ENCODE measurements at regions not wholly inside any gene's neighbourhood (a gene's known extent, or its start where the extent isn't known, plus 50 kb on each side); places are given as distances from the start of the nearest gene placed in this dataset.

DNA sequence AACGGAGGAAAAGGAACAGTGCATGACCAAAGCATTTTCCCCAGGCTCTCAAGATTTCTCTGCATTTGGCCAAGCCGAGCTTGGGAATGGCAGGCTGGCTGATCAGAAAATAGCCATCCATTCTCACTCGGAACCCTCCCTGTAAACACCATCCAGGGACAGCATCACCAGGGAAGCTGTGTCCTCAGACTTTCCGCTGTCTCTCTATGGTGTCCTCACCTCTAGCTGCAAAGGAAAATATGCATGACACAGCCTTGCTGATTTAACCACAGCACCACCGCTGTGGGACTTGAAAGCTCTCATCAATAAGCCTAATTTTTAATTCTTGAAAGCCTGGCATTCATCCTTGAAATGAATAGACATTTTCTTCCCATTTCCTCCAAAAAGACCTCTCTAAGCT is 311.7 kb downstream of the EIPR1 start:
- no peak for DNase-seq (ENCODE audit: low read depth)
- H3K4me3 ChIP-seq (ENCODE audit: low read depth, low read length): no peak overlapping the region
- no peaks in the 10 kb centered on the region for H3K36me3 ChIP-seq (ENCODE audit: control insufficient read depth, insufficient read depth, low read length)
- no peaks in the 10 kb centered on the region for H3K27me3 ChIP-seq (ENCODE audit: control insufficient read depth, insufficient read depth, low read length)
- TF ChIP-seq, protein P1, sequence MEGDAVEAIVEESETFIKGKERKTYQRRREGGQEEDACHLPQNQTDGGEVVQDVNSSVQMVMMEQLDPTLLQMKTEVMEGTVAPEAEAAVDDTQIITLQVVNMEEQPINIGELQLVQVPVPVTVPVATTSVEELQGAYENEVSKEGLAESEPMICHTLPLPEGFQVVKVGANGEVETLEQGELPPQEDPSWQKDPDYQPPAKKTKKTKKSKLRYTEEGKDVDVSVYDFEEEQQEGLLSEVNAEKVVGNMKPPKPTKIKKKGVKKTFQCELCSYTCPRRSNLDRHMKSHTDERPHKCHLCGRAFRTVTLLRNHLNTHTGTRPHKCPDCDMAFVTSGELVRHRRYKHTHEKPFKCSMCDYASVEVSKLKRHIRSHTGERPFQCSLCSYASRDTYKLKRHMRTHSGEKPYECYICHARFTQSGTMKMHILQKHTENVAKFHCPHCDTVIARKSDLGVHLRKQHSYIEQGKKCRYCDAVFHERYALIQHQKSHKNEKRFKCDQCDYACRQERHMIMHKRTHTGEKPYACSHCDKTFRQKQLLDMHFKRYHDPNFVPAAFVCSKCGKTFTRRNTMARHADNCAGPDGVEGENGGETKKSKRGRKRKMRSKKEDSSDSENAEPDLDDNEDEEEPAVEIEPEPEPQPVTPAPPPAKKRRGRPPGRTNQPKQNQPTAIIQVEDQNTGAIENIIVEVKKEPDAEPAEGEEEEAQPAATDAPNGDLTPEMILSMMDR (IDR thresholded peaks at IDR 0.05; ENCODE audit: insufficient read depth, low read length, poor library complexity, severe bottlenecking): no peak

DNA sequence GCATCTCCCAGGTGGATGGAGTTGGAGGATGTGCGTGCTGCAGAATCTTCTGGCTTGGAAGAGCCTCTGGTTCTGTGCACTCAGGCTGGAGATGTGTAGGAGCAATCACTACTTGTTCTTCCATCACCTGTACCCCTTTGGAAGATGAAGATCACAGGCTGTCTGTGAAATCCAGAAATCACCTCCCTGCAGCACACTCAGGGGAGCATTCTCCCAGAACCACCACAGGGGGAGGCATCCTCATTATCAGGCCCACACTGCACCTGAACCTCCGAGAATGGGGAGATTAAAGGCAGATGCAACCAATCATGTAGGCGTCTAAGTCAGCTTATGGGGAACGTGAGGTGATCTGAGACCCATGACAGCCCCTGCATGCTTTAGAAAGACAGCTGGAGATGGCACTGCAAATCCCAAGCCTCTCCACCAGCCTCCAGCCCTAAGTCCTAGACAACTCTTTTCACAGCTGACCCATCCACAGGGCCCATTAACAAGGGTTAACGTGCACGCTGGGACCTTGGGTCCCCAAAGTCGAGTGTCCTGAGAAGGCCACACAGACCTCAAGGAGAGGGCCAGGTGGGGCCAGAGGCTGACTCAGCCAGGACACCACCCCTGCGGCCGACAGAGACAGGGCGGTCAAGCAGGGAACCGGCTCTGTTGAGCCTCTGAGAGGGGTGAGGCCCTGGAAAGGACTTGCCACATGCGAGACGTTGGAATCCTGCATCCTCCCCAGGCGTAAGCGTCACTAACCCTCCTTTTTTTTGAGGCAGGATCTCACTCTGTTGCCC is 314.9 kb downstream of the EIPR1 start:
- no peak for DNase-seq (ENCODE audit: low read depth)
- Histone ChIP-seq H3K36me3 (ENCODE audit: control insufficient read depth, insufficient read depth, low read length) (no peaks in the 10 kb centered on the region), H3K4me3 (ENCODE audit: low read depth, low read length) (no peak overlapping the region), H3K27me3 (ENCODE audit: control insufficient read depth, insufficient read depth, low read length) (no peaks in the 10 kb centered on the region)
- TF ChIP-seq, protein P1 (IDR thresholded peaks at IDR 0.05; ENCODE audit: insufficient read depth, low read length, poor library complexity, severe bottlenecking): no peak

DNA sequence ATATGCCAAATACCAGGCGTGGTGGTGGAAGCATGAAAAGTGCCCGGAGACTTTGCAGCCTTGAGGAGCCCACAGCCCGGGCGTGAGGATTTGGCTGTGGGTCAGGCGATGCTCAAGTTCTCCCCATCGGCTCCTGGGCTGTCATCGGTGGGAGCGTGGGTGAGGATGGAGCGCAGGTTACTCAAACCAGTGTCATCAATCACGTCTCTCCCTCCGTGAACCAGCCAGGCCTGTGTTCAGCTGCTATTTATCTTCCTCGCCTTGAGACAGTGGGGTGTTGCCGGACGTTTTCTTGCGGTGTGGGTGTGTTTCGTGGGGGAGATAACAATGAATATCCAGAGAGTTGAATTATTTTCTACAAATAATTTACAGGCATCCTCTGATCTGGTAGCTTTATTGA is 317.6 kb downstream of the EIPR1 start:
- Histone ChIP-seq H3K27me3 (ENCODE audit: control insufficient read depth, insufficient read depth, low read length) (no peaks in the 10 kb centered on the region), H3K36me3 (ENCODE audit: control insufficient read depth, insufficient read depth, low read length) (no peaks in the 10 kb centered on the region), H3K4me3 (ENCODE audit: low read depth, low read length) (no peak overlapping the region)
- no peak for DNase-seq (ENCODE audit: low read depth)
- TF ChIP-seq, protein P1 (IDR thresholded peaks at IDR 0.05; ENCODE audit: insufficient read depth, low read length, poor library complexity, severe bottlenecking): no peak

DNA sequence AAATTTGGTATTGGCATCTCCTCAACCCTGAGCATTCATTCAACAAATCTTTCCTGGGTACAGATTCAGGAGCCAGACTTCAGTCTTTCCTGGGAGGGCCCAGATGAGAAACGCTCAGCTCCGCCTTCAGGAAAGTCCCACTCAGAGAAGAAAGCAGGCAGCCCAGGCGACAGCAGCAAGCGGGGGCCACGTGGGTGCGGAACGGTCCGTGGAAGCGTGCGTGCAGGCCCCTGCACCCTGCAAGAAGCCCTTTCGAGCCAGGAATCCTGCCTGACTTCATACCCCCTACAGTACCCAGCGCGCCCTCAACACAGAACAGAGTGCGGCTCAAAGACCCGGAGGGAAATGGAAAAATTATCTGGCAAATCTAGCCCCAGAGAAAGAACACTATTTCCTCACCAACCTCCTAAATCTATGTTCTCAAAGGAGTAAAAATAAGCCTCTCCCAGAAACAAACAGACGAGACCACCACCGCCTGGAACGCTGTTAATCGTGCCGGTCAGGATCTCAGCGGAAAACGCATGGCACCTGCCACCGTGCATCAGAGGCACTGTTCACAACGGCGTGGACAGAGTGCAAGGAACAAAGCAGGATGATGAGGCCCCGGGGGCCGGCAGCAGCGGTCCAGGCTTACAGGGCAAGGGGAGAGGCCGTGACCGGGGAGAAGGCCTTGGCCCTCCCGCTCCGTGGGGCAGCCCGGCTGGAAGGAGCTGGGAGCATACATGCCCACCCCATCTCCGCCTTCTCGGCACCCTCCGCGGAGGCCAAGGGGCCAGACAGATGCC is 318.3 kb downstream of the EIPR1 start:
- no peak for DNase-seq (ENCODE audit: low read depth)
- Histone ChIP-seq H3K36me3 (ENCODE audit: control insufficient read depth, insufficient read depth, low read length) (no peaks in the 10 kb centered on the region), H3K27me3 (ENCODE audit: control insufficient read depth, insufficient read depth, low read length) (no peaks in the 10 kb centered on the region), H3K4me3 (ENCODE audit: low read depth, low read length) (no peak overlapping the region)
- TF ChIP-seq, protein P1 (IDR thresholded peaks at IDR 0.05; ENCODE audit: insufficient read depth, low read length, poor library complexity, severe bottlenecking): no peak

DNA sequence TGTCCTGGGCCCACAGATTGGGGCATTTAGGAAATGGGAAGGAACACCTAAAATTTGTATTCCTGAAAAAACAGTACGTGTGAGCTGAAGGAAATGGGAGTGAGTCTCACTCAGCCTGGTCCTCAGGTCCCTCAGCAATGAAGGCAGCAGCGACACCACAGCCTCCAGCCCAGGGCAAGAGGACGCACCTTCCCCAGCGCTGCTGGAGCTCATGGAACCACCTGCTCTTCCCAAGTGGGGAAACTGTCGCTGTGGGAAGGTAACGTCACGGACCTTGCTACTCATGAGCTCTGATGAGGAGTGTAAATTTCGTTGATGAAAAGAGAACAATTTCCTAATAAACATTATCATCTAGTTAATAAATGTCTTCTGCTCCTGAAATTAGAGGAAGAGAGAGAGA is 323.6 kb downstream of the EIPR1 start:
- Histone ChIP-seq H3K27me3 (ENCODE audit: control insufficient read depth, insufficient read depth, low read length) (no peaks in the 10 kb centered on the region), H3K36me3 (ENCODE audit: control insufficient read depth, insufficient read depth, low read length) (no peaks in the 10 kb centered on the region), H3K4me3 (ENCODE audit: low read depth, low read length) (no peak overlapping the region)
- no peak for DNase-seq (ENCODE audit: low read depth)
- TF ChIP-seq, protein P1 (IDR thresholded peaks at IDR 0.05; ENCODE audit: insufficient read depth, low read length, poor library complexity, severe bottlenecking): no peak

All from kidney epithelial cell (primary cell).